ENCODE measurements at regions not wholly inside any gene's neighbourhood (a gene's known extent, or its start where the extent isn't known, plus 50 kb on each side); places are given as distances from the start of the nearest gene placed in this dataset.

DNA sequence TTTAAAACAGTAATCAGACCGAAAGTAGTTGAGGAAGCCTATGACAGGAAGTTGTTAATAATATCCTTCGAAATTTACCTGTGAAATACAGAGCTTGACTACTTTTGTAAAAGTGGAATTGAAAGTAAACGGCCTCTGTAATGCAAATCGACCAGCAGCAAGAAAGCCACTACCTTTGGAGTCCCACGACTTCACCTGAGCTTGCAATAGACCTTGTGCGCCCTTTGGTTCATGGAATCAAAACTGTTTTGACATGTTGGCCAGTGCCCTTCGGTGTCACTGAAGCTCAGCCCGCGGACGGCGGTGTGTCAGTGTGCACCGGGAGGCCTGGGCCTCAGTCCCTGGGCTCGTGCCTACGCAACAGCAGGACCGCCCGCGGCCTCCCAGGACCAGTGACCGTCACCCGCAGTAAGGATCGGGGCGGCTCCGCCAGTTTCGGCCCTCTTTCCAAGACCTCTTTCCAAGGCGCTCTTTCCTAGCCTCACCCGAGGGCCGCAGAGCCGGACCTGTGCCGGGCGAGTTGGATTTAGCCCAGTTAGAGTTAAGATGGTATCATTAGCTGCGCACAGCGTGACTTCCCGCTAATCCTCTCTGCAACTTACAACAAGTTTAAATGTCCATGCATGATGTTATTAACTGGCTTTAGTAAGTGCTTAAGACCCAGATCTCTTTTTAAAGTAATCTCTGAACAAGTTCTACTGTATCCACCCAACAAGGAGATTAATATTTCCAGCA, 223.3 kb downstream of the MEF2C start:
- H3K36me3 Mint-ChIP-seq (ENCODE audit: insufficient read depth, unreplicated experiment) = no peaks in the 10 kb centered on the region
- no peaks in the 10 kb centered on the region for H3K4me1 Mint-ChIP-seq (ENCODE audit: insufficient read depth, unreplicated experiment)
- H3K9me3 Mint-ChIP-seq (ENCODE audit: unreplicated experiment) = no peaks in the 10 kb centered on the region
- H3K27ac Mint-ChIP-seq (ENCODE audit: low read depth, unreplicated experiment) = no peak overlapping the region
- ChIA-PET CTCF (interaction anchor here (0.7 to 1.3 kb wide), 4 partner anchors 21 to 879 kb away, joined by 3 to 7 read pairs (median 4); no protein-coding TSS in a partner anchor), POLR2A (no interaction called here)
- H3K4me3 Mint-ChIP-seq (ENCODE audit: unreplicated experiment) = no peak overlapping the region
- DNase-seq (ENCODE audit: unreplicated experiment) = no peak
- TF ChIP-seq, protein P1, sequence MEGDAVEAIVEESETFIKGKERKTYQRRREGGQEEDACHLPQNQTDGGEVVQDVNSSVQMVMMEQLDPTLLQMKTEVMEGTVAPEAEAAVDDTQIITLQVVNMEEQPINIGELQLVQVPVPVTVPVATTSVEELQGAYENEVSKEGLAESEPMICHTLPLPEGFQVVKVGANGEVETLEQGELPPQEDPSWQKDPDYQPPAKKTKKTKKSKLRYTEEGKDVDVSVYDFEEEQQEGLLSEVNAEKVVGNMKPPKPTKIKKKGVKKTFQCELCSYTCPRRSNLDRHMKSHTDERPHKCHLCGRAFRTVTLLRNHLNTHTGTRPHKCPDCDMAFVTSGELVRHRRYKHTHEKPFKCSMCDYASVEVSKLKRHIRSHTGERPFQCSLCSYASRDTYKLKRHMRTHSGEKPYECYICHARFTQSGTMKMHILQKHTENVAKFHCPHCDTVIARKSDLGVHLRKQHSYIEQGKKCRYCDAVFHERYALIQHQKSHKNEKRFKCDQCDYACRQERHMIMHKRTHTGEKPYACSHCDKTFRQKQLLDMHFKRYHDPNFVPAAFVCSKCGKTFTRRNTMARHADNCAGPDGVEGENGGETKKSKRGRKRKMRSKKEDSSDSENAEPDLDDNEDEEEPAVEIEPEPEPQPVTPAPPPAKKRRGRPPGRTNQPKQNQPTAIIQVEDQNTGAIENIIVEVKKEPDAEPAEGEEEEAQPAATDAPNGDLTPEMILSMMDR (IDR thresholded peaks at IDR 0.05; ENCODE audit: unreplicated experiment) = no peak
- intact Hi-C loops (cut with micrococcal nuclease) = no loop called here
- H3K27me3 Mint-ChIP-seq (ENCODE audit: insufficient read depth, unreplicated experiment) = peaks cover 54% of the 10 kb centered on the region
- BruUV-seq (replicated peaks) = no TSS peak

DNA sequence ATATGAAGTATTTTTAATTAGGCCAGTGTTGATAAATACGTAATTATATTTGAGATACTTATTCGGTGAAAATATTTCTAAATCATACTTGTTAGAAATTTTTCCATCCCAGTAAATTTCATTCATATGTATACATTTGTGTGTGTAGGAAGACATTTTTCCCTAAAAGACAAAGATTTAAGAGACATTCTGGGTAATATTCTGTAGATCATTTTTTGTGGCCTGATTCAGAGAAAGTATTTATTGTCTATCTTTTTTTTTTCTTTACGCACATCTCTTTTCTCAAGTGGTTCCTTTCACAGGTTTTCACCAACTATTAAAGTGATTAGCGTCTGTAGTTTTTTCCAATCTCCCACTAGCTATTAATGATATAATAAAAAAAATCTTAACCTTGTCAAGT, 224.1 kb downstream of the MEF2C start:
- Mint-ChIP-seq H3K4me1 (ENCODE audit: insufficient read depth, unreplicated experiment) (no peaks in the 10 kb centered on the region), H3K27ac (ENCODE audit: low read depth, unreplicated experiment) (no peak overlapping the region), H3K36me3 (ENCODE audit: insufficient read depth, unreplicated experiment) (no peaks in the 10 kb centered on the region), H3K27me3 (ENCODE audit: insufficient read depth, unreplicated experiment) (peaks cover 49% of the 10 kb centered on the region), H3K4me3 (ENCODE audit: unreplicated experiment) (no peak overlapping the region), H3K9me3 (ENCODE audit: unreplicated experiment) (no peaks in the 10 kb centered on the region)
- ChIA-PET CTCF (interaction anchor here (0.7 to 1.2 kb wide), 2 partner anchors 32 to 532 kb away, joined by 3 read pairs; no protein-coding TSS in a partner anchor), POLR2A (no interaction called here)
- DNase-seq (ENCODE audit: unreplicated experiment) = no peak
- BruUV-seq (replicated peaks) = no TSS peak
- TF ChIP-seq, protein P1 (IDR thresholded peaks at IDR 0.05; ENCODE audit: unreplicated experiment) = no peak
- intact Hi-C loops (cut with micrococcal nuclease) = no loop called here

DNA sequence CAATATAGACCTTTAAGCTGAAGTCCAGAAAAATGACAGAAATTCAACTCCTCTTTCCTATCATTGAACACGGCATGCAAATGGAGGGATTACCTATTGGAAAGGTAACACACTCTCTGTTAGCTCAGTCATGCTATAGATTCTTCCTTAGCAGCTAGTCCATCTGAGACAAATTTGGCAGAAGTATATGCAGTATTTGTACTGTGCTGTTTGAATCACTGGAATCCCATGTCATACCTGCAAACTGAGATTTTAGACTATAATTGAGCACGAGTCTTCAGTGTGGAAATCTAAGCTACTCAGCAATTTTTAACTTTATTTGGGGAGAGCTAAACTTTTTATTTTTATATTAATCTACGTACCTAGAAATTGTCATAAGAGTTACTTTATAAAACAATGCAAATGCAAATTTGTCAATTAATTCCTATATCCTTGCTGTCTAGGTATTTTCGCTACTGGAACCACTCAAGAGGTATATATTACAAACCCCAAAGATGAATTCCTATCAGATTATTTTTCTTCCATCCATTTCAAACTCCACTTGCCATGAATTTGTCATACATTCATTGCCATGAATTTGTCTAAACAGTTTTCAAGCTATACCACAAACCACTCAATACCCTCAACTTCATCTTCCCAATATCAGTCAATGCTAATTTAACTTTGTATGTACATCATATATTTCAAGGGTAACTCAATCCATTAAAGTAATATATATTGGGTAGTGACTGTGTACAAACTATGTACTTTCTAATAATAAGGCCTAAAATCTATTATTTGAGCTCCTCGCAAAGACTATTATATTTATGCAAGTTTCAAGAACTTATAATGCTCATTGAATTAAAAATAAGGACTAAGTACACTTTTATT, 224.8 kb downstream of the MEF2C start:
- POLR2A ChIA-PET = no interaction called here
- intact Hi-C loops (cut with micrococcal nuclease) = no loop called here
- no peak overlapping the region for H3K27ac Mint-ChIP-seq (ENCODE audit: low read depth, unreplicated experiment)
- DNase-seq (ENCODE audit: unreplicated experiment) = no peak
- H3K27me3 Mint-ChIP-seq (ENCODE audit: insufficient read depth, unreplicated experiment) = peaks cover 49% of the 10 kb centered on the region
- H3K36me3 Mint-ChIP-seq (ENCODE audit: insufficient read depth, unreplicated experiment) = no peaks in the 10 kb centered on the region
- H3K4me1 Mint-ChIP-seq (ENCODE audit: insufficient read depth, unreplicated experiment) = no peaks in the 10 kb centered on the region
- CTCF ChIA-PET = interaction anchor here (0.6 to 1.1 kb wide), 2 partner anchors 22 to 877 kb away, joined by 3 to 6 read pairs; no protein-coding TSS in a partner anchor
- no peaks in the 10 kb centered on the region for H3K9me3 Mint-ChIP-seq (ENCODE audit: unreplicated experiment)
- TF ChIP-seq, protein P1 (IDR thresholded peaks at IDR 0.05; ENCODE audit: unreplicated experiment) = no peak
- no peak overlapping the region for H3K4me3 Mint-ChIP-seq (ENCODE audit: unreplicated experiment)
- BruUV-seq (replicated peaks) = no TSS peak

DNA sequence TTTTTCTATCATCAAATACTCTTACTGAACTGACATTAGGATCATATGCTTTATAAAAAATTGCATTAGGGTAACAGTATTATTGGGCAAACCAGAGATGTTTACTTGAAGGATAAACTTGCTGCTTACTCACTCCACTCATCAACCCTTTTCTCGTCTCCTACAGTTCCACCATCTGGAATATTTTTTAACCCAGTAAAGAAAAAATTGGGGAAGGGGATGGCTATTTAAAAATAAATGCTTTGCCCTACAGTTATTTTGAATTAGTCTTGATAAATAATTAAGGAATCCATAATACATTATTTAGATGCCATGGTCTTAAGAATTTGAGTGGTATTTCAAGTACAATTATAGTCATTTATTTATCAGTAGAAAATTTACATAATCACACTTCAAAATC, 225.8 kb downstream of the MEF2C start:
- POLR2A ChIA-PET = no interaction called here
- no peaks in the 10 kb centered on the region for H3K4me1 Mint-ChIP-seq (ENCODE audit: insufficient read depth, unreplicated experiment)
- H3K9me3 Mint-ChIP-seq (ENCODE audit: unreplicated experiment) = no peaks in the 10 kb centered on the region
- CTCF ChIA-PET = interaction anchor here (0.5 kb wide), 1 partner anchor 25 kb away, joined by 3 read pairs; no protein-coding TSS in a partner anchor
- no peaks in the 10 kb centered on the region for H3K36me3 Mint-ChIP-seq (ENCODE audit: insufficient read depth, unreplicated experiment)
- intact Hi-C loops (cut with micrococcal nuclease) = no loop called here
- no TSS peak for BruUV-seq (replicated peaks)
- H3K27ac Mint-ChIP-seq (ENCODE audit: low read depth, unreplicated experiment) = no peak overlapping the region
- TF ChIP-seq, protein P1 (IDR thresholded peaks at IDR 0.05; ENCODE audit: unreplicated experiment) = no peak
- H3K4me3 Mint-ChIP-seq (ENCODE audit: unreplicated experiment) = no peak overlapping the region
- DNase-seq (ENCODE audit: unreplicated experiment) = no peak
- H3K27me3 Mint-ChIP-seq (ENCODE audit: insufficient read depth, unreplicated experiment) = peaks cover 49% of the 10 kb centered on the region

Data from MCF 10A (cell line).